IMR-90 (cell line): ENCODE measurements at regions not wholly inside any gene's neighbourhood (a gene's known extent, or its start where the extent isn't known, plus 50 kb on each side); places are given as distances from the start of the nearest gene placed in this dataset.

Experiments used
- ATAC-seq: fragments of 200-7000 bp; cut with Tn5 transposase; 2 replicates; pipeline ENCODE4 v1.9.1; 2020; ENCODE audit warnings: low read depth, mild to moderate bottlenecking, moderate library complexity
- BruUV-seq: library from RNA; stranded (reverse); fragments of 400-500 nt; replicated peaks from 2 replicates; lab custom pipeline; 2021; lab: Mats Ljungman, UMichigan
- CTCF ChIA-PET: fragments of 300-600 bp; formaldehyde crosslinking; extraction: SDS; loops from one replicate; lab custom pipeline; 2021; ENCODE audit warnings: antibody characterized with exemption; lab: Yijun Ruan, JAX
- POLR2A ChIA-PET: fragments of 300-600 bp; sonication (Branson Sonifier 250); formaldehyde crosslinking; loops from one replicate; lab custom pipeline; 2022; ENCODE audit warnings: antibody characterized with exemption; ENCODE audit not compliant: unreplicated experiment; lab: Charles Lee
- DNase-seq: peaks from one replicate; pipeline ENCODE4 v3.0.0; 2013
- H2AFZ ChIP-seq: replicated peaks from 2 replicates; pipeline ENCODE3; 2013; ENCODE audit warnings: low read length, mild to moderate bottlenecking; ENCODE audit not compliant: poor library complexity
- H2AK5ac ChIP-seq: 2 replicates; pipeline ENCODE4 v1.6.1; 2013; ENCODE audit warnings: low read depth, low read length, inconsistent platforms
- H2AK9ac ChIP-seq: replicated peaks from 2 replicates; pipeline ENCODE3; 2013; ENCODE audit warnings: mild to moderate bottlenecking, low read depth, low read length, moderate library complexity; ENCODE audit not compliant: poor library complexity
- H2BK120ac ChIP-seq: 2 replicates; pipeline ENCODE4 v1.6.1; 2013; ENCODE audit warnings: low read depth, low read length, inconsistent platforms
- H2BK15ac ChIP-seq: 3 replicates; pipeline ENCODE4 v1.6.1; 2013; ENCODE audit warnings: low read depth, low read length, inconsistent platforms
- H2BK20ac ChIP-seq: 2 replicates; pipeline ENCODE4 v1.6.1; 2013; ENCODE audit warnings: low read depth, mild to moderate bottlenecking, inconsistent platforms, low read length, moderate library complexity
- H2BK5ac ChIP-seq: 2 replicates; pipeline ENCODE4 v1.6.1; 2013; ENCODE audit warnings: mild to moderate bottlenecking, low read depth, low read length, inconsistent platforms; ENCODE audit not compliant: poor library complexity, severe bottlenecking
- H3K14ac ChIP-seq: replicated peaks from 2 replicates; pipeline ENCODE4 v1.6.1; 2013; ENCODE audit warnings: low read depth, low read length, inconsistent platforms
- H3K18ac ChIP-seq: 2 replicates; pipeline ENCODE4 v1.6.1; 2013; ENCODE audit warnings: low read depth, low read length, control low read depth
- H3K23ac ChIP-seq: 2 replicates; pipeline ENCODE4 v1.6.1; 2013; ENCODE audit warnings: low read depth, low read length, inconsistent platforms
- H3K27ac ChIP-seq: 2 replicates; pipeline ENCODE4 v1.5.1; 2013; ENCODE audit warnings: mild to moderate bottlenecking, control low read depth, low read length; ENCODE audit not compliant: insufficient read depth
- H3K27me3 ChIP-seq: 2 replicates; pipeline ENCODE4 v1.6.1; 2013; ENCODE audit warnings: low read length; ENCODE audit not compliant: control insufficient read depth, insufficient read depth
- H3K36me3 ChIP-seq: 2 replicates; pipeline ENCODE4 v1.6.1; 2013; ENCODE audit warnings: low read length, mixed read lengths; ENCODE audit not compliant: control insufficient read depth, insufficient read depth
- H3K4ac ChIP-seq: 2 replicates; pipeline ENCODE4 v1.6.1; 2013; ENCODE audit warnings: low read depth, low read length, inconsistent platforms
- H3K4me1 ChIP-seq: 2 replicates; pipeline ENCODE4 v1.6.1; 2013; ENCODE audit warnings: low read length, mixed read lengths; ENCODE audit not compliant: control insufficient read depth, insufficient read depth
- H3K4me2 ChIP-seq: 2 replicates; pipeline ENCODE4 v1.6.1; 2013; ENCODE audit warnings: low read depth, mild to moderate bottlenecking, control low read depth, low read length, moderate library complexity
- H3K4me3 ChIP-seq: 2 replicates; pipeline ENCODE4 v1.5.1; 2013; ENCODE audit warnings: low read depth, mild to moderate bottlenecking, control low read depth, low read length, moderate library complexity; ENCODE audit not compliant: insufficient read depth
- H3K56ac ChIP-seq: 2 replicates; pipeline ENCODE4 v1.6.1; 2013; ENCODE audit warnings: low read length, inconsistent platforms; ENCODE audit not compliant: insufficient read depth; ENCODE audit errors: extremely low read depth
- H3K79me1 ChIP-seq, 2 experiments: 2 replicates each; pipeline ENCODE4 v1.6.1; 2013; ENCODE audit warnings: low read length in 2 of 2, inconsistent platforms in 1 of 2, low read depth in 1 of 2
- H3K9ac ChIP-seq: 2 replicates; pipeline ENCODE4 v1.6.1; 2013; ENCODE audit warnings: low read depth, low read length, control low read depth
- H3K9me1 ChIP-seq: 2 replicates; pipeline ENCODE4 v1.6.1; 2013; ENCODE audit warnings: low read length, inconsistent platforms; ENCODE audit not compliant: insufficient read depth
- H3K9me3 ChIP-seq: 2 replicates; pipeline ENCODE4 v1.6.1; 2013; ENCODE audit warnings: low read length; ENCODE audit not compliant: control insufficient read depth, insufficient read depth
- H4K20me1 ChIP-seq: 2 replicates; pipeline ENCODE4 v1.6.1; 2013; ENCODE audit warnings: low read length, inconsistent platforms; ENCODE audit not compliant: insufficient read depth
- H4K5ac ChIP-seq: 2 replicates; pipeline ENCODE4 v1.6.1; 2013; ENCODE audit warnings: mild to moderate bottlenecking, low read depth, low read length, control low read depth
- H4K8ac ChIP-seq, 2 experiments: 2 replicates each; pipeline ENCODE4 v1.6.1; 2013; ENCODE audit warnings: low read depth in 2 of 2, low read length in 2 of 2, control low read depth in 1 of 2, inconsistent platforms in 1 of 2
- H4K91ac ChIP-seq: 2 replicates; pipeline ENCODE4 v1.6.1; 2013; ENCODE audit warnings: low read depth, low read length, inconsistent platforms; ENCODE audit not compliant: insufficient read depth
- BHLHE40 ChIP-seq: fragments of 150-350 bp; IDR thresholded peaks from 2 replicates; pipeline ENCODE4 v1.6.1; 2016; ENCODE audit warnings: mild to moderate bottlenecking, low read depth, low read length
- CEBPB ChIP-seq: IDR thresholded peaks from 2 replicates; pipeline ENCODE4 v1.6.1; 2012; ENCODE audit warnings: low read depth, low read length, improper control_type of control experiment
- CHD1 ChIP-seq: IDR thresholded peaks from 2 replicates; pipeline ENCODE4 v1.6.1; 2012; ENCODE audit warnings: low read depth, low read length, improper control_type of control experiment
- FOS ChIP-seq: fragments of 150-350 bp; IDR thresholded peaks from 2 replicates; pipeline ENCODE4 v1.6.1; 2016; ENCODE audit warnings: low read depth, low read length
- MAFK ChIP-seq: IDR thresholded peaks from 2 replicates; pipeline ENCODE4 v1.6.1; 2012; ENCODE audit warnings: low read depth, low read length, improper control_type of control experiment
- MAZ ChIP-seq: IDR thresholded peaks from 2 replicates; pipeline ENCODE4 v1.6.1; 2012; ENCODE audit warnings: low read depth, mild to moderate bottlenecking, low read length, improper control_type of control experiment, moderate library complexity, borderline replicate concordance
- MXI1 ChIP-seq: IDR thresholded peaks from 2 replicates; pipeline ENCODE4 v1.6.1; 2012; ENCODE audit warnings: low read depth, mild to moderate bottlenecking, low read length, moderate library complexity, borderline replicate concordance
- RAD21 ChIP-seq: IDR thresholded peaks from 2 replicates; pipeline ENCODE4 v1.6.1; 2012; ENCODE audit warnings: low read length, improper control_type of control experiment
- RCOR1 ChIP-seq: IDR thresholded peaks from 2 replicates; pipeline ENCODE4 v1.6.1; 2012; ENCODE audit warnings: mild to moderate bottlenecking, low read length, improper control_type of control experiment; ENCODE audit not compliant: insufficient replicate concordance
- RFX5 ChIP-seq: IDR thresholded peaks from 2 replicates; pipeline ENCODE4 v1.8.0; 2012; ENCODE audit warnings: low read depth, mild to moderate bottlenecking, low read length, moderate library complexity
- SMC3 ChIP-seq: fragments of 150-350 bp; IDR thresholded peaks from 2 replicates; pipeline ENCODE4 v1.6.1; 2016; ENCODE audit warnings: low read depth, mild to moderate bottlenecking, antibody characterized with exemption, low read length, moderate library complexity
- WGBS, 2 experiments: methylation state at CpG; one replicate each; pipeline versions ENCODE4 v1.1.5 to v1.1.7; 2013; ENCODE audit warnings: missing lambda C conversion rate in 2 of 2; ENCODE audit not compliant: insufficient read length in 1 of 2; ENCODE audit errors: extremely low coverage in 2 of 2; 5-methylcytosine and 5-hydroxymethylcytosine counted together
- dilution Hi-C: fragments of 300-500 bp; cut with HindIII; formaldehyde crosslinking; loops from one replicate; pipeline ENCODE4 v1.14.3; 2018; ENCODE audit warnings: low sequenced_read_pairs; ENCODE audit not compliant: unreplicated experiment
- in situ Hi-C: fragments of 300-500 bp; cut with MboI; formaldehyde crosslinking; loops from 3 replicates; pipeline ENCODE4 v1.14.3; 2019; ENCODE audit warnings: low sequenced_read_pairs, inconsistent platforms, mixed read lengths
- intact Hi-C: fragments of 100-400 bp; cut with micrococcal nuclease; formaldehyde crosslinking; loops from 2 replicates; pipeline ENCODE4 v1.10.0; 2022
- TF ChIP-seq, protein P1 (sequence below): fragments of 150-350 bp; IDR thresholded peaks from 2 replicates; pipeline ENCODE4 v1.6.1; 2016; ENCODE audit warnings: low read depth, mild to moderate bottlenecking, low read length, moderate library complexity, borderline replicate concordance
- TF ChIP-seq, protein P2 (sequence below): fragments of 150-350 bp; IDR thresholded peaks from 2 replicates; pipeline ENCODE4 v1.6.1; 2017; ENCODE audit warnings: mild to moderate bottlenecking, antibody characterized with exemption, low read length, low read depth
- TF ChIP-seq, protein P3 (sequence below): conservative IDR thresholded peaks from 2 replicates; pipeline ENCODE4 v1.5.1; 2012; ENCODE audit warnings: mild to moderate bottlenecking, low read depth, low read length, improper control_type of control experiment

DNA sequence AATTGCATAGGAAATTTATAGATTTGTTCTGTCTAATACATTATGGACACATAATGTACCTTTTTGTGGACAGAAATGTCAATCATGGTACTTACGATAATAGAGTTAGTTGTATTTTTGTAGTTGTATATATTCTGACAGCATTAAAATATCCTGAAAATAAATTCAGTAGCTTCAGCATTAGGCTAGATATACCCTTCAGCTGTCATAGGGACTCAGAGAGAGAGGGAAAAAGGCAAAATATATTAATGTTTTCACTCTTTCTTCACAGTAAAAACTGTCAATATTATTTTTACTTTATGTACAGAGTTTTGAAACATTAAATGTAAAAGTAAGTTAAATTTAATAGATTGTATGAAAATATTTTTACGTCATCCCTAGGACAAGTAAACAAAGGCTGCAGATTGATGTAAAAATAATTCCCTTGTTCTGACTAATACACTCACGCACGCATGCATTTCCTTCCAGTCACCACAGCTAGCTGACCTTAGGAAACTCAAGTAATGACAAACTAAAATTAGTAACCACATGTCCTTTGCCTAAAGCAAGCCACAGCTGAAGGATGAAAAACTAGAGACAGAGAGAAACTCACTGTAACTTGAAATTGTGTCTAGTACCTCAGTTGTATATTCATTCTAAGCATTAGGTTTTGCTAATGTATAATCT lies 104.7 kb upstream of the CARD18 start:
- ChIA-PET POLR2A (interaction anchor here (0.7 kb wide), 1 partner anchor 16 kb away, joined by 3 read pairs; no protein-coding TSS in a partner anchor), CTCF (interaction anchor here (1.0 to 1.5 kb wide), 3 partner anchors 9 to 21 kb away, joined by 3 to 4 read pairs (median 4); no protein-coding TSS in a partner anchor)
- dilution Hi-C loops = no loop called here
- Histone ChIP-seq H3K9me3 (no peaks in the 10 kb centered on the region), H2BK20ac (peak overlapping the region; percentile 94; the same call in 1 of the 2 replicates), H2BK5ac (peak overlapping the region; percentile 98), H4K20me1 (no peaks in the 10 kb centered on the region), H3K9ac (no peak overlapping the region), H3K23ac (no peak overlapping the region; the same call in 1 of the 2 replicates), H4K8ac (peak overlapping the region in 1 of 2 experiments; percentile 31; a peak in 1 of 4 replicates), H3K56ac (no peak overlapping the region), H3K27me3 (no peaks in the 10 kb centered on the region), H2AK9ac (no peak overlapping the region), H2BK15ac (no peak overlapping the region), H3K18ac (no peak overlapping the region; the same call in none of the 2 replicates), H3K9me1 (no peaks in the 10 kb centered on the region), H3K79me1 (no peaks in the 10 kb centered on the region), H3K27ac (peak overlapping the region; percentile 65; the same call in 1 of the 2 replicates), H2AFZ (no peak overlapping the region), H3K4me3 (no peak overlapping the region), H3K4me2 (peak overlapping the region; percentile 17; the same call in 1 of the 2 replicates), H3K4ac (peak overlapping the region; percentile 86; the same call in 1 of the 2 replicates), H2BK120ac (peak overlapping the region; percentile 94; the same call in 1 of the 2 replicates), H2AK5ac (no peak overlapping the region), H3K14ac (no peak overlapping the region), H3K4me1 (no peaks in the 10 kb centered on the region; the same call in 1 of the 2 replicates), H4K5ac (no peak overlapping the region), H4K91ac (no peak overlapping the region), H3K36me3 (no peaks in the 10 kb centered on the region)
- in situ Hi-C loops = no loop called here
- BruUV-seq = no TSS peak
- no CpG with 5 or more reads among the region's 4 CpGs for WGBS, 2 experiments
- ATAC-seq (peak; percentile 96), DNase-seq (peak; percentile 98)
- intact Hi-C loops = no loop called here
- TF ChIP-seq, protein P1, sequence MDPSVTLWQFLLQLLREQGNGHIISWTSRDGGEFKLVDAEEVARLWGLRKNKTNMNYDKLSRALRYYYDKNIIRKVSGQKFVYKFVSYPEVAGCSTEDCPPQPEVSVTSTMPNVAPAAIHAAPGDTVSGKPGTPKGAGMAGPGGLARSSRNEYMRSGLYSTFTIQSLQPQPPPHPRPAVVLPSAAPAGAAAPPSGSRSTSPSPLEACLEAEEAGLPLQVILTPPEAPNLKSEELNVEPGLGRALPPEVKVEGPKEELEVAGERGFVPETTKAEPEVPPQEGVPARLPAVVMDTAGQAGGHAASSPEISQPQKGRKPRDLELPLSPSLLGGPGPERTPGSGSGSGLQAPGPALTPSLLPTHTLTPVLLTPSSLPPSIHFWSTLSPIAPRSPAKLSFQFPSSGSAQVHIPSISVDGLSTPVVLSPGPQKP = no peak
- TF ChIP-seq RAD21 (0 out of 2 replicates have a peak, but pooled peaks have one; percentile 2), SMC3 (no peak), MAZ (no peak), CEBPB (peak; percentile 53; the same call in 1 of the 2 replicates), RCOR1 (no peak), MAFK (peak; percentile 16; the same call in 1 of the 2 replicates), BHLHE40 (peak; percentile 67), RFX5 (no peak), CHD1 (no peak), MXI1 (no peak), FOS (peak; percentile 93)
- TF ChIP-seq, protein P2, sequence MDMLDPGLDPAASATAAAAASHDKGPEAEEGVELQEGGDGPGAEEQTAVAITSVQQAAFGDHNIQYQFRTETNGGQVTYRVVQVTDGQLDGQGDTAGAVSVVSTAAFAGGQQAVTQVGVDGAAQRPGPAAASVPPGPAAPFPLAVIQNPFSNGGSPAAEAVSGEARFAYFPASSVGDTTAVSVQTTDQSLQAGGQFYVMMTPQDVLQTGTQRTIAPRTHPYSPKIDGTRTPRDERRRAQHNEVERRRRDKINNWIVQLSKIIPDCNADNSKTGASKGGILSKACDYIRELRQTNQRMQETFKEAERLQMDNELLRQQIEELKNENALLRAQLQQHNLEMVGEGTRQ = no peak; the same call in 1 of the 2 replicates
- TF ChIP-seq, protein P3, sequence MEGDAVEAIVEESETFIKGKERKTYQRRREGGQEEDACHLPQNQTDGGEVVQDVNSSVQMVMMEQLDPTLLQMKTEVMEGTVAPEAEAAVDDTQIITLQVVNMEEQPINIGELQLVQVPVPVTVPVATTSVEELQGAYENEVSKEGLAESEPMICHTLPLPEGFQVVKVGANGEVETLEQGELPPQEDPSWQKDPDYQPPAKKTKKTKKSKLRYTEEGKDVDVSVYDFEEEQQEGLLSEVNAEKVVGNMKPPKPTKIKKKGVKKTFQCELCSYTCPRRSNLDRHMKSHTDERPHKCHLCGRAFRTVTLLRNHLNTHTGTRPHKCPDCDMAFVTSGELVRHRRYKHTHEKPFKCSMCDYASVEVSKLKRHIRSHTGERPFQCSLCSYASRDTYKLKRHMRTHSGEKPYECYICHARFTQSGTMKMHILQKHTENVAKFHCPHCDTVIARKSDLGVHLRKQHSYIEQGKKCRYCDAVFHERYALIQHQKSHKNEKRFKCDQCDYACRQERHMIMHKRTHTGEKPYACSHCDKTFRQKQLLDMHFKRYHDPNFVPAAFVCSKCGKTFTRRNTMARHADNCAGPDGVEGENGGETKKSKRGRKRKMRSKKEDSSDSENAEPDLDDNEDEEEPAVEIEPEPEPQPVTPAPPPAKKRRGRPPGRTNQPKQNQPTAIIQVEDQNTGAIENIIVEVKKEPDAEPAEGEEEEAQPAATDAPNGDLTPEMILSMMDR = no peak
